Upper lobe of left lung (tissue), 6 donors: ENCODE measurements at regions not wholly inside any gene's neighbourhood (a gene's known extent, or its start where the extent isn't known, plus 50 kb on each side); places are given as distances from the start of the nearest gene placed in this dataset.

ENCODE experiments used
- ATAC-seq, 2 donors: fragments of 200-7000 bp; cut with Tn5 transposase; one replicate each; pipeline ENCODE4 v1.9.1; 2022; ENCODE audit warnings: mild to moderate bottlenecking in 2 of 2, moderate library complexity in 2 of 2; ENCODE audit not compliant: low FRiP score in 2 of 2
- DNase-seq, 2 donors: peaks; one replicate each; pipeline ENCODE4 v3.0.0-alpha.2; 2019 to 2020
- H3K27ac ChIP-seq, 4 donors: fragments of 200-600 bp; sonication (generic); one replicate each; pipeline ENCODE4 v1.5.1; 2016 to 2019
- H3K27me3 ChIP-seq, 4 donors: fragments of 200-600 bp; sonication (generic); one replicate each; pipeline ENCODE4 v1.5.1; 2017 to 2019
- H3K36me3 ChIP-seq, 4 donors: fragments of 200-600 bp; sonication (generic); one replicate each; pipeline ENCODE4 v1.5.1; 2016 to 2019
- H3K4me1 ChIP-seq, 4 donors: fragments of 200-600 bp; sonication (generic); one replicate each; pipeline ENCODE4 v1.5.1; 2018 to 2019
- H3K4me3 ChIP-seq, 4 donors: fragments of 200-600 bp; sonication (generic); one replicate each; pipeline ENCODE4 v1.5.1; 2017 to 2019; ENCODE audit warnings: mild to moderate bottlenecking in 2 of 4, moderate library complexity in 1 of 4
- H3K9me3 ChIP-seq, 4 donors: fragments of 200-600 bp; sonication (generic); one replicate each; pipeline ENCODE4 v1.5.1; 2018 to 2019
- CTCF ChIP-seq, 6 experiments: fragments of 450-650 bp in 4 of 6; fragments of 200-600 bp in 2 of 6; sonication (generic) in 2 of 6; IDR thresholded peaks; one replicate each; pipeline ENCODE4 v1.5.1; 2016 to 2019; ENCODE audit warnings: antibody characterized with exemption in 6 of 6
- EP300 ChIP-seq, 4 donors: sonication (generic); formaldehyde crosslinking; IDR thresholded peaks; one replicate each; pipeline ENCODE4 v1.5.1; 2017; ENCODE audit warnings: antibody characterized with exemption in 4 of 4, control low read depth in 2 of 4
- POLR2A ChIP-seq, 4 donors: fragments of 450-650 bp; IDR thresholded peaks; one replicate each; pipeline ENCODE4 v1.5.1; 2016 to 2017; ENCODE audit warnings: antibody characterized with exemption in 4 of 4, mild to moderate bottlenecking in 2 of 4
- POLR2AphosphoS5 ChIP-seq, 2 donors: sonication (generic); formaldehyde crosslinking; IDR thresholded peaks; one replicate each; pipeline ENCODE4 v1.5.1; 2017; ENCODE audit warnings: antibody characterized with exemption in 2 of 2
- WGBS, 2 donors: methylation state at CpG; one replicate each; pipeline ENCODE4 v1.1.5; 2017 to 2018; 5-methylcytosine and 5-hydroxymethylcytosine counted together
- donor health status: DM: no; HTN: no; CAD: no; lungs with moderate emphysema.
- donor health status: DM: no; HTN: yes; CAD: no; lungs with severe emphysema.

GRCh38 chr11:119989159-119989821, 148.6 kb downstream of the TRIM29 start:
- no peak for ATAC-seq
- DNase-seq = no peak
- H3K4me1 ChIP-seq = no peaks in the 10 kb centered on the region
- no peak overlapping the region for H3K4me3 ChIP-seq
- no peaks in the 10 kb centered on the region for H3K36me3 ChIP-seq
- WGBS, 2 donors = 47 to 51% methylated on average over 14 to 16 of the region's 16 CpGs
- H3K27me3 ChIP-seq = no peaks in the 10 kb centered on the region
- no peaks in the 10 kb centered on the region for H3K9me3 ChIP-seq
- H3K27ac ChIP-seq = no peak overlapping the region
- TF ChIP-seq CTCF (IDR thresholded peaks at IDR 0.05) (no peak), POLR2A (IDR thresholded peaks at IDR 0.05) (no peak)

- H3K36me3 ChIP-seq = no peaks in the 10 kb centered on the region
- no peak overlapping the region for H3K27ac ChIP-seq
- H3K27me3 ChIP-seq = no peaks in the 10 kb centered on the region
- DNase-seq (peak in 1 of 2 donors; percentile 41), ATAC-seq (no peak)
- no peaks in the 10 kb centered on the region for H3K9me3 ChIP-seq
- no peaks in the 10 kb centered on the region for H3K4me1 ChIP-seq
- 85 to 86% methylated on average over 14 of the region's 14 CpGs for WGBS, 2 donors
- no peak overlapping the region for H3K4me3 ChIP-seq
- TF ChIP-seq EP300 (IDR thresholded peaks at IDR 0.05) (no peak), POLR2A (IDR thresholded peaks at IDR 0.05) (no peak), CTCF (IDR thresholded peaks at IDR 0.05) (no peak), POLR2AphosphoS5 (IDR thresholded peaks at IDR 0.05) (no peak)
Measured at GRCh38 chr11:119985551-119985950, 152.4 kb downstream of the TRIM29 start.

GRCh38 chr11:119983816-119984215, 154.1 kb downstream of the TRIM29 start:
- 93 to 95% methylated on average over 8 of the region's 8 CpGs for WGBS, 2 donors
- no peaks in the 10 kb centered on the region for H3K36me3 ChIP-seq
- no peaks in the 10 kb centered on the region for H3K4me1 ChIP-seq
- H3K9me3 ChIP-seq = no peaks in the 10 kb centered on the region
- no peak for TF ChIP-seq CTCF (IDR thresholded peaks at IDR 0.05)
- TF ChIP-seq POLR2AphosphoS5 (IDR thresholded peaks at IDR 0.05) = no peak
- no peak for TF ChIP-seq POLR2A (IDR thresholded peaks at IDR 0.05)
- TF ChIP-seq EP300 (IDR thresholded peaks at IDR 0.05) = no peak
- DNase-seq (no peak), ATAC-seq (no peak)
- no peak overlapping the region for H3K27ac ChIP-seq
- H3K4me3 ChIP-seq = no peak overlapping the region
- H3K27me3 ChIP-seq = no peaks in the 10 kb centered on the region

GRCh38 chr11:119983240-119983732, 154.6 kb downstream of the TRIM29 start:
- H3K36me3 ChIP-seq = no peaks in the 10 kb centered on the region
- no peak for ATAC-seq

More at GRCh38 chr11:119983240-119983732, 154.6 kb downstream of the TRIM29 start:
- WGBS, 2 donors = 61 to 67% methylated on average over 4 to 5 of the region's 5 CpGs
- no peaks in the 10 kb centered on the region for H3K4me1 ChIP-seq
- no peak for DNase-seq
- H3K9me3 ChIP-seq = no peaks in the 10 kb centered on the region
- H3K27me3 ChIP-seq = no peaks in the 10 kb centered on the region
- no peak for TF ChIP-seq POLR2AphosphoS5 (IDR thresholded peaks at IDR 0.05)
- TF ChIP-seq POLR2A (IDR thresholded peaks at IDR 0.05) = no peak
- no peak for TF ChIP-seq EP300 (IDR thresholded peaks at IDR 0.05)
- no peak for TF ChIP-seq CTCF (IDR thresholded peaks at IDR 0.05)
- H3K4me3 ChIP-seq = no peak overlapping the region
- no peak overlapping the region for H3K27ac ChIP-seq
